Inflammatory macrophage treated with lipopolysaccharide for 4 hours (primary cell): ENCODE measurements at regions not wholly inside any gene's neighbourhood (a gene's known extent, or its start where the extent isn't known, plus 50 kb on each side); places are given as distances from the start of the nearest gene placed in this dataset.

Source experiments
- DNase-seq: peaks from one replicate; pipeline ENCODE4 v3.0.0-alpha.2; 2020

GRCh38 chrX:16516232-16516876 lies 133.6 kb upstream of the S100G start:
- no peak for DNase-seq

- no peak for DNase-seq
These were observed 132.8 kb upstream of the S100G start for GRCh38 chrX:16517039-16517605.

GRCh38 chrX:16518131-16518530 lies 131.8 kb upstream of the S100G start:
- DNase-seq: no peak

- DNase-seq: no peak
These were observed 125.6 kb upstream of the S100G start for GRCh38 chrX:16524316-16524715.

GRCh38 chrX:16526003-16526402 lies 124.0 kb upstream of the S100G start:
- no peak for DNase-seq

- DNase-seq: no peak
These were observed 121.3 kb upstream of the S100G start for GRCh38 chrX:16528620-16529019.
